SK-N-MC (cell line): ENCODE measurements at regions not wholly inside any gene's neighbourhood (a gene's known extent, or its start where the extent isn't known, plus 50 kb on each side); places are given as distances from the start of the nearest gene placed in this dataset.

ENCODE experiments used
- DNase-seq: peaks from one replicate; pipeline ENCODE4 v3.0.0-alpha.2; 2011; ENCODE audit warnings: low read depth, low spot score
- H3K27ac ChIP-seq: fragments of 200-600 bp; sonication (generic); 2 replicates; pipeline ENCODE4 v1.5.1; 2016; ENCODE audit warnings: mixed run types
- H3K36me3 ChIP-seq: fragments of 200-600 bp; sonication (generic); 2 replicates; pipeline ENCODE4 v1.6.1; 2017; ENCODE audit warnings: antibody characterized with exemption, low read length, mixed read lengths; ENCODE audit not compliant: insufficient read depth
- H3K4me3 ChIP-seq: fragments of 200-600 bp; sonication (generic); 2 replicates; pipeline ENCODE4 v1.5.1; 2016
- H3K9ac ChIP-seq: fragments of 200-600 bp; sonication (generic); 2 replicates; pipeline ENCODE4 v1.8.0; 2017; ENCODE audit warnings: mixed run types, mixed read lengths; ENCODE audit not compliant: insufficient read length
- H3K9me3 ChIP-seq: fragments of 200-600 bp; sonication (generic); 2 replicates; pipeline ENCODE4 v1.6.1; 2017; ENCODE audit warnings: low read depth, mild to moderate bottlenecking, antibody characterized with exemption, low read length, moderate library complexity, mixed read lengths
- EZH2 ChIP-seq: fragments of 200-600 bp; sonication (generic); IDR thresholded peaks from one replicate; pipeline ENCODE4 v1.6.1; 2017; ENCODE audit warnings: antibody characterized with exemption
- FOXP2 ChIP-seq: optimal IDR thresholded peaks from 2 replicates; pipeline ENCODE3; 2011; ENCODE audit warnings: mild to moderate bottlenecking, moderate library complexity; ENCODE audit not compliant: insufficient read depth; ENCODE audit errors: extremely low read length, control extremely low read depth
- POLR2AphosphoS5 ChIP-seq: IDR thresholded peaks from 2 replicates; pipeline ENCODE4 v1.6.1; 2012; ENCODE audit warnings: mild to moderate bottlenecking, low read depth, low read length, borderline replicate concordance

DNA sequence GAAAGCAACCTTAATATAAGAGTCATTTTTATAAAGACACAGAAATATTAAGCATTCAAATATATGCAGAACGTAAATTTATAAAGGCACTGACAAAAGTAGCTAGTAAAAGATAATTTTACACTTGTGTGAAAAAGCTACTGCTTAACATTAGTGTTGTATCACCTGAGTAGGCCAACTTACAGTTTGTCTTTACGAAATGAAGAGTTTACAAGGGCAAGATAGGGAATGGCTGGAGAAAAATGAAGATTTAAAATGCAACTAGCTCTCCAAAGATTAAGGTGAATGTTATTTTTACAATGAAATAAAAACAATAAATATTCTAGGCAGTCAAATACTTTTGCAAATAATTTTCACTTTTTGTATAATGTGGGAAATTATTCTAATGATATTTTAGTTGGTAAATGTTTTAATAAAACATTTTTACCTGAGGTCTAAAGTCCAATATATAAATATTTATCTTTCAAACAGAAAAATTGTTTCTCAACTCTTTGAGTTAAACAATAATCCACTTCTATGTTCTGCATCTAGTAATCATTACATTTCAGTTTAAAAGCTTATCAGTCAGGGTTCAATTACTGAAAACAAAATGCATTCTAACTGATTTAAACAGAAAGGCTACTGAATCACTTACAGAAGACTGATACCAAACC lies 382.6 kb downstream of the IPMK start:
- Histone ChIP-seq H3K9ac (no peak overlapping the region), H3K27ac (no peak overlapping the region), H3K36me3 (no peaks in the 10 kb centered on the region), H3K4me3 (no peak overlapping the region), H3K9me3 (no peaks in the 10 kb centered on the region)
- DNase-seq, result no peak
- TF ChIP-seq POLR2AphosphoS5 (no peak), FOXP2 (no peak), EZH2 (no peak)

DNA sequence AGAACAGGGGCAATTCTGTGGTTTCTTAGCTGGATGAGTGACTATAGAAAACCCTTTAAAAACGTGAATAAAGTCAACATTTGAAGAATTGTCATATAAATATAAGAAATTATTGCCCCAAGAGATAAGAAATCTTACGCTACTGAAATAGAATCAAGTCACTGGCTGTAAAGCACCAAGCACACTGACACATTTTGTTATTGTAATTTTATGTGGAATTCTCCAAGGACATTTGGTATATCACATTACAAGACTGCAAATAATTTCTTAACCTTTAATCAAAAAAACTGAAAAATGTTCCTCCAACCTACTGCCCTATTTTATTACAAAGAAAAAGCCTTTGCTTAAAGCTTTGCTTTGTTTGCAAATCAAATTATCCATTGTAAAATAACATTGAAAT lies 383.3 kb downstream of the IPMK start:
- no peak overlapping the region for H3K27ac ChIP-seq
- no peaks in the 10 kb centered on the region for H3K9me3 ChIP-seq
- no peak for DNase-seq
- H3K9ac ChIP-seq, result no peak overlapping the region
- no peaks in the 10 kb centered on the region for H3K36me3 ChIP-seq
- no peak overlapping the region for H3K4me3 ChIP-seq
- TF ChIP-seq POLR2AphosphoS5, result no peak
- TF ChIP-seq FOXP2, result no peak
- TF ChIP-seq EZH2, result no peak

DNA sequence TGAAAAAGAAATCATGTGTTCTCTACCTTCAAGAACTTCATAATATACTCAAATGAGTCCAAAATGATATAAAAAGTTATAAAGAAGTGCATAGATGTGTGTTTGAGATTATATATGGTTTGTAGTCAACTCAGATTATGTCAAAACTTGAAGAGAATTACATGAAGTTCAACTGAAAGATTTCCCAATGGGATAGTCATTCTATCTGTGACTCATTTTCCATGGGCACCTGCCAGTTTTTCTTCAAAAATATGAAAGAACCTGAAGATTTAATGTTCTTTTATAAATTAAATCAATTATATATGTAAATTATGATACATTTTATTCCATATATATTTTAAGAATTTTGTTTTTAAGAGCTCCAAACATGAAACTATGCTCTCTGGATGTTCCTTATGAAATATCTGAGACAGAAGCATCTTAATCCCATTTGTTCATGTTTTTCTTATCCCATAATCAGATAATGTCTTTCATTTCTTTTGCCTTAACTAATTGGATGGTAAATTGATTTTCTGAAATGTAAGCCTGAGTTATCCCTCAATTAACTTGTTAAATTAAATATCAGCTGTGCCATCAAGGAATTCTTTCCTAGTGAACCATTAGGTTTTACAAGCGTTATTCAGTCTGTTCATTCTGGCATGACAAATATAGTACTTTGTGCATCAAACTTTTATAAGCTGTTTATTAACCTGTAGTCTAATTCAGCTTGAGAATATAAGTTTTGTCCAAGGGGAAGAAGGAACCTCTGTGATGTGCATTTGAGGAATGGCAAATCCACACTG lies 387.1 kb downstream of the IPMK start:
- Histone ChIP-seq H3K27ac (no peak overlapping the region), H3K9ac (no peak overlapping the region), H3K9me3 (no peaks in the 10 kb centered on the region), H3K36me3 (no peaks in the 10 kb centered on the region), H3K4me3 (no peak overlapping the region)
- no peak for DNase-seq
- no peak for TF ChIP-seq FOXP2
- no peak for TF ChIP-seq EZH2

DNA sequence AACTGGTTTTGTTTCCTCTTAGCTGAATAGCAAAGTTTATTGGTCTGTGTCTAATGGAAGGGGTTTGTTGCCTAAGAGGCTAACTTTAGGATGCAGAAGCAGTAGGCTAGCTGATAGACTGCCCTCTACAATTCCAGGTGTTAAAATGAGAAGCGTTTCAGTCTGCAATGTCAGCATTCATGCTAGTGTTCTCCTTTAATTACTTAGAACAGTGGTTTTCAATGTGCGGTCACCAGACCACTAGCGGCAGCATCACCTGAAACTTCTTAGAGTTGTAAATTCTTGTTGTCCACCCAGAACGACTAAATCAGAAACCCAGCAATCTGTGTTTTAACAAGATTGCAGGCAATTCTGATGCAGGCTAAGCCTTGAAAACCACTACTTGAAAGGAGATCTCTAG lies 392.9 kb downstream of the IPMK start:
- DNase-seq, result no peak
- H3K36me3 ChIP-seq, result no peaks in the 10 kb centered on the region
- H3K9me3 ChIP-seq, result no peaks in the 10 kb centered on the region
- H3K27ac ChIP-seq, result no peak overlapping the region
- no peak overlapping the region for H3K9ac ChIP-seq
- no peak overlapping the region for H3K4me3 ChIP-seq
- TF ChIP-seq POLR2AphosphoS5 (no peak), EZH2 (no peak), FOXP2 (no peak)

DNA sequence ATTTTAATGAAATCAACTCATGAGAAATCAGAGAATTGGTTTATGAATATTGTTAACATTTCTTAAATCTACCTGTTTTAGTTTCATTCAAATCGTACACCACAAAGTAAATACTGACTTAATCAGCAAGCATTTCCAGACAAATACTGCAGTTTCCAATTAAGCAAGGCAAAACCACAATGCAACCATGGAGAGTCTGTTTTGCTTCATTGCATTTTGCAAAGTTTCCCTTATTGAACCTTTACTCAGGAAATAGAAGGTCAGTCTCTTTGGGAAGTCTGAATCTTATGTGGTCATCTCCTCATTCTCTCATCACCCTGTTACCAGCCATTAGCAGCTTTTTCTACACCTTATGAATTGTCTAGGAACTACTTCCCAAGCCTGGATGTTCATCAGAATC lies 400.5 kb downstream of the IPMK start:
- DNase-seq, result no peak
- Histone ChIP-seq H3K36me3 (no peaks in the 10 kb centered on the region), H3K27ac (no peak overlapping the region), H3K9ac (no peak overlapping the region), H3K4me3 (no peak overlapping the region), H3K9me3 (no peaks in the 10 kb centered on the region)
- no peak for TF ChIP-seq FOXP2
- no peak for TF ChIP-seq POLR2AphosphoS5
- TF ChIP-seq EZH2, result no peak

DNA sequence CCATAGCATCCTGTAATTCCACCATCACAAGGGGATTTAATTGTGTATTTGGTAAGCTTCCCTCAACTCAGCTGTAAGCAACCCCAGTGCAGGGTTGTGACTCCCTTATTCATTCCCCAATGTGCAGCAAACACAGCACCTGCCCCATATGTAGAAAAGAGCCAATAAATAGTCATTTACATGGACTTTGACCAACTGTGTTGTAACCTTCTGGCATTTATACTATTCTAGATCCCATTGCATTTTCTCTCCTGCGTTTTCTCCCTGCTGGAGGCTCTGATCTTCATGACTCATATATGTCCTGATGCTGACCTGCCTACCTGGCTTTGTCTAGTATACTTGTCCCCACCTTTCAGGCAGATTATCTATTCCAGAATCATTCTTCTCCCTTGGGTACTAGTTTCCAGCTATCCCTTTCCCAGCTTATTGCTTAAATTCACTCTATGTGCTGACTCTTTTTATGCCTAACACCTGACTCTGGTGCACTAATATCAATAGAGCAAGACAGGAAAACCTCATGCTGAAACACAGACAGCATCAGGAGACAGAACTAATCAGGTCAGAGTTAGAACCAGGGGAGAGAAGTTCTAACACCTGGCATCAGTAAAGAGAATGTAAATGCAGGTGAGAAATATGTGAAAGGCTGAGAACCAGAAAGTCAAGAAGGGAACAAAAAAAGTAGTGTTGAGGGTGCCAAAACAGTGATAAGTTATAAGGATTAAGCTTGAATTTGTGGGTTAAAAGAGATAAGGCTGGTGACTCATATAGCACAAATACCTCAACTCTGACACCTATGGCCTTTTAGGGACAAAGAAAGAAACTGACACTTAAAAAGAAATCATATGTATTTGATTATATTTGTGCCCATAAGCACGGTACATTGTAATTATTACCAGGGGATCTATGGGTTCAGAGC lies 402.7 kb downstream of the IPMK start:
- Histone ChIP-seq H3K9ac (no peak overlapping the region), H3K9me3 (no peaks in the 10 kb centered on the region), H3K4me3 (no peak overlapping the region), H3K36me3 (no peaks in the 10 kb centered on the region), H3K27ac (no peak overlapping the region)
- DNase-seq, result no peak
- no peak for TF ChIP-seq FOXP2

DNA sequence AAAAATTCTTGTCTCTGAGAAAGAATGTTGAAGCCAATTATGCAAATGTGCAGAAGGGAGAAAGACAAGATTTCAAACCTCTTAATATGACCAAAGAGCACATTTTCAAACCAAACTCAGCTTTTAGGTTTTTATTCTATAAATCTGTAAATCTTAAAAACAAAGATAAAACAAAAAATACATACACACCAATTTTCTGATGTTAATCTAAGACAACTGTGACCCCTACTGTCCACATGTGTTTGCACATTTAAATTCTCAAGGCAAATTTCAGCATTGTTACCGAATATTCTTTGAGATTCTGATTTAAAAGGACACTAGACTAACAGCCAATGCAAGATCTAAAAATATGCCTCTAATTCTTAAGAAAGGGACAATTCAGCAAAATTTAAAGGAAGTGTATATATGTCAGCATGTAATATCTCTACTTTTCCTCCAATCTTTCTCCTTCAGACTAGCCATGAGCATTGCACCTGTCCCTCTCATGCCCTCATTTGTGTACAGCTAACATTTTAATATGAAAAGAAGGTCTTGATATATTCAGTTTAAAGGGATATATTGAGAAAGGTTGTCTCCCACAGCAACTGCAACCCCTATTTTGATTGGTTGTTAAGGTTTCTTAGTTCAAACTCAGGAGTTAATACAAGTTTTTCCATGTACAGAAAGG lies 417.9 kb downstream of the IPMK start:
- Histone ChIP-seq H3K27ac (no peak overlapping the region), H3K9ac (no peak overlapping the region), H3K9me3 (no peaks in the 10 kb centered on the region), H3K36me3 (no peaks in the 10 kb centered on the region), H3K4me3 (no peak overlapping the region)
- DNase-seq, result no peak
- TF ChIP-seq EZH2, result no peak
- no peak for TF ChIP-seq POLR2AphosphoS5
- no peak for TF ChIP-seq FOXP2
